ENCODE measurements at regions not wholly inside any gene's neighbourhood (a gene's known extent, or its start where the extent isn't known, plus 50 kb on each side); places are given as distances from the start of the nearest gene placed in this dataset.
A peak's percentile ranks its signal among the peaks of the same experiment; 100 is the strongest.
"Not testable (repeated sequence)": the region's sequence is repeated elsewhere in the genome, so short reads cannot be mapped to it uniquely, and the experiment has no call there.

DNA sequence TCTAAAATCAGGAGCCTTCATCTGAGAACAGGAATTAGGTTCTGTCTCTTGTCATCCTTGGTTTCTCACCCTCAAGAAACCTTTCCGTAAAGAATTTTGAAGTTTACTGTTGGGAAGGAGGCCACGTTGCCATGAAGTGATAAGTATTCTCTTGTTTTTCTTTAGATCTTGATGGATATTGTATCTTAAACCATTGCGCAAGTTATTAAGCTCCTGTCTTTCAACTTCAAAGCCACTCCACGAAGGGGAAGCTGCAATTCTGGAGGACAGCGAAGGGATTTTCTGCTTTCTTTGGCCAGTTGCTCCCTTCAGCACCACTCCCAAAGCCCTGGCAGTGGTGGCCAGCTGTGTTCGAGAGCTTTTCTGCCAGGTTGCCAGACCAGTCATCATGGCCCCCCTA, 198.1 kb upstream of the EXOC2 start:
- no peak for DNase-seq

DNA sequence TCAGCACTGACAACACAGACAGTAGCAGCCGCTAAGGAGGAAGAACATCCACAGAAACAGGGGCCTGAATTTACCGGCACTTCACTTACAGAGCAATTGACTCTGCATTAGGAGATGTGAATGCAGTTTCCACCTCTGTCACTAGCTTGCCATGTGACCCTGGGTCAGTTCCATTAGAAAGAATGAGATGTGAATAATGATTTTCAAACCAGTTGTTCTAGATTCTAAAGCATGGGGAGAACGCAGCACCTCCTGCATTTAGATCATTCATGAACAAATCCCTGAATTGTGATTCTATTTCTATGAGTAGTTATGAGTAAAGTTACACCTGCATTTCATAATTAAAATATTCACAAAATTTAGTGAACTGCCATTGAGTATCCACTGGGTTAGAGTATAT, 197.3 kb upstream of the EXOC2 start:
- no peak for DNase-seq

DNA sequence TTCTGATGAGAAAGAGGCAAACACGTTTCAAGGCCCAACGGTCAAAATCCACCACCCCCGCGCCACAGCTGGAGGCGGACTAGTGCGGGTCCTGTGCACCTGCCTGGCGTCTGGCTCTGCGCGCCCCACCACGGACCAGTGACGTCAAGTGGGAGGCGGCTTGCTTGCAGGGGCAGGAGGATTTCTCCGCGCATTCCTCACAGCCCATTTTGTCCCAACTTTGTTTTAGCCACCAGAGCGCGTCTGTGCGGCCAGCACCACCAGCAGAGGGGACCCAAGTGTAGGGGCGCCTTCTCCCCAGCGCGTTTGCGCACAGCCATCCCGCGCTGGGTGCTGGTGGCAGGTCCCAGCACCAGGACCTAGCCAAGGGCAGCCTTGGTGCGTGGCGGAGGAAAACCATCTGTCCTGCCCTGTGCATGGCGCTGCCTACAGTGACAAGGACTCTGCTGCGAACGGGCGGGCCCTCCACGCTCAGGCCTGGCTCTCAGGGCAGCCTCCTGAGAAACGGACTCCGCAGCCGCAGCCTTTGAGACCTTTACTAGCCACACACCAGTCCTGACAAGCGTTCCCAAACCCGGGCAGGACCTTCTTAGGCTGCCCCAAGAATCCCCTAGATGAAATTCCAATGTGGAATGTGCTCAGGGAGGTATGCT, 194.8 kb upstream of the EXOC2 start:
- no peak for DNase-seq

DNA sequence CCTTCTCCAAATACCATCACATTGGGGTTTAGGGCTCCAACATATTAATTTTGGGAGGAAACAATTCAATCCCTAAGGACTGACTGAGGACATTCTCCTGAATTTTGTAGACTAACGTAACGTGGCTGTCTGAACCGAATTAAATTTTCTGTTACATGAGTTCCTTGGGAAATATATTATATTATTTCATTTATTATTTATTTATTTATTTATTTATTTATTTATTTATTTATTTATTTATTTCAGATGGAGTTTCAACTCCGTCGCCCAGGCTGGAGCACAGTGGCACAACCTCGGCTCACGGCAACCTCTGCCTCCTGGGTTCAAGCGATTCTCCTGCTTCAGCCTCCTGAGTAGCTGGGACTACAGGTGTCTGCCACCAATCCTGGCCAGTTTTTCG, 193.2 kb upstream of the EXOC2 start:
- DNase-seq = not testable (repeated sequence)

DNA sequence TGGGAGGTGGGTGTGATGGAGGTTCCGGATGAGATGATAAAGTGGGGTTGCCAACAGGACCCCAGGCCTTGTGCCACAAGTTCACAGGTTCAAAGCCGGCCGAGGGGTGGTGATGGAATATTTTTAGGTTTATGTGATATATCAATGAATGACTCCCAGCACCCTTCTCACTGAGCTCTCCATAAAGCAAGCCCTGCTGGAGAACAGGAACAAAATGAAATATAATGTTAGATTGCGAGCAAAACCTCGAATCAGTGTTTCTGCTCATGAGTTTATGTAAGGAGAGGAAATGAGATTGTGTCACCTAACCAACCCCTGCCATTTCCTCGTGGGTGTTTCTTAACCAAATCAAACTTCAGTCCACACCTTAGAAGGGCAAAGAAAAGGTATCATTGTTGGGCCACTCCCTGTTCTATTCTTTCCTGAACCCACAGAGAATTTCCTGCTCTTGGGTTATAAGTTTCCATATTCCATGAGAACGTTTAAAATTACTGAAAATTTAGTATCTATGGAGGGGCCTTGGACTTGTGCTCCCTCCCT, 192.2 kb upstream of the EXOC2 start:
- DNase-seq = no peak

DNA sequence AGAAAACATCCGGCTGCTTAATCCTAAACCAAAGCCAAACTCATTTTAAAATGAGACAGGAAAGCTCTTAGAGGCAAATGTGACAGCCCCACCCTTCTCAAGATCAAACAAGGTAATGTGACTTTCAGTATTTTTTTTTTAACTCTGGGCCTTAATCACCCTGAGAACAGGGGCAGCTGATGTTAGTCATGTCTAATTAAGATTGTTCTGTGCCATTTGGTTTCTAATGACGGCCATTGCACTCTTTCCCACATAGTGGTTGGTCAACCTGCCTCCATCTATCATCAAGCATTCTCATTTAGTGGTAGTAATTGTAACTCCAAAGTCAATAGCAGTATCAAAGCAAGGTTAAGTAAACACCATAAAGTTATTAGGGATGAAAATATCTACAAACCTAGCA, 191.6 kb upstream of the EXOC2 start:
- peak; percentile 22 for DNase-seq

DNA sequence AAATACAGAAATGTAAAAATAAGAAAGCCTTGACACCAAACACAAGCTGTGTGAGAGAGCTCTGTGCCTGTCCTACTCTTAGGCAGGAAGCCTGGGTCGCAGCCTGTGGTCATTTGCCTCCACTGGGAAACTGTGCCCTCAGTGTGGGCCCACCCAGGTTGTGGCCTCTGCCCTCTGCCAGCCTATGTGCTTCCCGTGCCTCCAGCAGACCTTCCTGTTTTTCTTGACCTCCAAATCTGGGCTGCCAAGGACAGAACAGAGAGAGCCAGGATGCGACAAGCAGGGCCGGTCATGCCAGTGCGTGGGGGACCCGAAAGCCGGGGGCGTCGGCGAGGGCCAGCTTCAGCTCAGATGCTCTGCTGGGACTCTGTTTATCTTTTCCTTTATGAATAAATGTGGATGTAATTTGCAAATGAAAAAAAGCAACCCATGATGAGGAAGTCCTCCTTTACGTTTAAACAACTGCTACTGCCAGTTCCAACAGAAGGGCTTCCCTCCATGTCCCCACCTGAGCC, 189.2 kb upstream of the EXOC2 start:
- DNase-seq = no peak

DNA sequence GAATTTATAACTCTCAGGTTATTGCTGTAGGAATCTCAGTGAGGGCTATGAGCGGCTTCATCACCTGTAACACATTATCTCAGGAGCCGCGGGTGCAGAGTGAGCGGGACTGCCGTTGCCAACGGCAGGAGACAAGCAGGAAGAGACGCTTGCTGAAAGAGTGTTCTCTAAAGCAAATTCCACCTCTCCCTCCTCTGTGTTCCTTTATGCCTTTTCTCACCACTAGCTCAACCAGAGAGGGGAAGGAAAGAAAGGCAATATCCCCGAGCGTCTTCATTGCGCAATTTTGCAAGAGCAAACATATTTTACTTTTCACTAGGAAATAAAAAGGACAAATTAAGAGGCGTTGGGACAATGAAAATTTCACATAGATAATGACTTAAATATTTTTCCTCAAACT, 185.2 kb upstream of the EXOC2 start:
- DNase-seq = no peak

DNA sequence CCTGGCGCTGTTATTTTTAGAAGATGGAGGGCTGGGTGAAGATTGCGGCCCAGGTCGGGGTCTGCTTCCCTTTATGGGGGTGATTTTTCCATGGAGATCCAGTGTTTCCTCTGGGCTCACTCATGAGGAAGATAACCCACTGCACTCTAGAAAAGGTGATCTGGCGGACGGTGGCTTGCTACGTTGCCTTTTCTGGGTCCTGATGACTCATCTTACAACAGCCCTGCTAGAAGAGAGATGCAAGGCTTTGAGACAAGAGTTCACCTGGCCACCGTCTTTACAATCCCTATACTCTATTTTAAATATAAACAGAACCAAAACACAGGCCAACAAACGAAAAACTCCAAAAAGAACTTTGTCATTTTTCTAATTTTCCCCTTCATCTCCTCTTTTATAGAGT, 182.1 kb upstream of the EXOC2 start:
- DNase-seq = no peak

DNA sequence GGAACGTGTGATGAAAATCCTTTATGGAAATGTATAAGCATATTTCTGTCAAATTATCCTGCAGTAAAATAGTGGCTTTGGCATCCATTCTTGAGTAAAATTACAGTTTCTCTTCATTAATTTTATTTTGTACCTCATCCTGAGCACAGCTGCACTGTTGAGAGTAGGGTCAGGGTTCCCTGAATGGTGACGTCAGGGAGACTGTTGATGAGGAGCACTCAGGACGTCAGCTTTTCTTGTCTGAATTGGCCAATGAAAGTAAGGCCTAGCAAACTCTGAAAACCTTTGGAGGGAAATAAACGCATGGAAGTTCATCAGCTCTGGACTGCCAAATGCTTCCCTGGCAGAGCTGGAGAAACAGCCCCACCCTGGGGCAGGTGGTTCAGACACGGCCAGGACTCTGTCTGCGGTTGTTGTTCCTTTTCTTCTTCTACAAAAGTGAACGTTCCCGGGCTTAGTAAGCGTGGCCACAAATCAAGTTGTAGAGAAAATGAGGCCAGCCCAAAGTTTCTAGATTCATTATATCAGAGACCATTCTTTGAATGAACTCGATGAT, 179.7 kb upstream of the EXOC2 start:
- DNase-seq = no peak

DNA sequence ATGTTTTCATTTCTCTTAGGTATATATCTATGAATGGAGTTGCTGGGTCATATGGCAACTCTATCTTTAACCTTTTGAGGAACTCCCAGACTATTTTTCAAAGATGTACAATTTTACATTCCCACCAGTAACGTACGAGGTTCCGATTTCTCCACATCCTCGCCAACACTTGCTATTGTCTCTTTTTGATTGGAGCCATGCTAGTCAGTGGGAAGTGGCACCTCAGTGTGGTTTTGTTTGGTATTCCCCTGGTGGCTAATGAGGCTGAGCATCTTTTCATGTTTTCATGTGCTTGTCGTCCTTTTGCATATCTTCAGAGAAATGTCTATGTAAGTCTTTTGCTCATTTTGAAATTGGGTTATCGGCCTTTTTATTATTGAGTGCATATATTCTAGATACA, 178.6 kb upstream of the EXOC2 start:
- no peak for DNase-seq

DNA sequence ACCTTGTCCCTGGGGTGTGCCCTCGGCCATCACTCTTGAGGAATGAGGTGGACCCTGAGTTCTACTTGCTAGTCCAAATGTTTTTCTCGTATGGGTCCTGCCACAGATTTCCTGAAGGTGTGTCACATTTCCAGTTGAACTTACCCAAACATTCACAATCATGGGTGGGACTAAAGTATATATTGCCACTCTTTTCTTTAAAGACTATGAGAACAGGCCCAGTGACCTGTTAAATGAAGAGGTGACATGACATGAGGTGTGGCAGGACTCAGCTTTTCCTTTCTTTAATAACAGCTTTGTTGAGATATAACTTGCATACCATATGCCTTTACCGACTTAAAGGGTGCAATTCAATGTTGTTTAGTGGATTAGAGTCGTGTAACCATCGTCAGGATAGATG, 177.2 kb upstream of the EXOC2 start:
- DNase-seq = no peak

DNA sequence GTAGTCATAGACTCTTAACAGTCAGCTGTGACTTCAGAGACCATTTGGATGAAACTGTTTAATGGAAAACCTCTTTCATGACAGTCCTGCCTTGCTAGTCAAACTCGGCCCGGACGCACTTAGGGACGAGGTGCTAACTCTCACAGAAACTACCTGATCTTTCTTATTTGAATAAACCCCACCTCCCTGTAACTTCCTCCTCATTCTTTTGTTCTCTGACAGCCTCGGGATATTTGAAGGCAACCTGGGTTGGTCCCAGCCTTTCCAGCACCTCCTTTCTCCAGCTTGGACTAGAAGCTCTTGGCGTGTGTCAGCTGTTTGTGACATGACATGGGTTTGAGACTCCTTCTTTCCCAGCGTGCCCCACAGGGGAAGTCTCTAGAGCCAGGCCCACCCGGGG, 175.3 kb upstream of the EXOC2 start:
- no peak for DNase-seq

DNA sequence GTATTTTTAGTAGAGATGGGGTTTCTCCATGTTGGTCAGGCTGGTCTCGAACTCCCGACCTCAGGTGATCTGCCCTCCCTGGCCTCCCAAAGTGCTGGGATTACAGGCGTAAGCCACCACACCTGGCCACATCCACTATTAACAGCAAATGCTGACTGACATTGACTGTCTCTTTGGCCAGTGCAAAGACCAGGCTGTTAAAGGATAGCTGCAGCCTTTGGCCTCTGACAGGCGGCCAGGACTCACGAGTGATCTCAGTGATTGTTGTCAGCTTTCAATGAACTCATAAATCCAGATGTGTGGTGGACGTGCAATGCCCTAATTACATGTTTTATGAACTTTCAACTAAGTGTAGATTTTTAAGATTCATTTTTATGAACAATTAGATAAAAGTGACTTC, 174.4 kb upstream of the EXOC2 start:
- DNase-seq = no peak

DNA sequence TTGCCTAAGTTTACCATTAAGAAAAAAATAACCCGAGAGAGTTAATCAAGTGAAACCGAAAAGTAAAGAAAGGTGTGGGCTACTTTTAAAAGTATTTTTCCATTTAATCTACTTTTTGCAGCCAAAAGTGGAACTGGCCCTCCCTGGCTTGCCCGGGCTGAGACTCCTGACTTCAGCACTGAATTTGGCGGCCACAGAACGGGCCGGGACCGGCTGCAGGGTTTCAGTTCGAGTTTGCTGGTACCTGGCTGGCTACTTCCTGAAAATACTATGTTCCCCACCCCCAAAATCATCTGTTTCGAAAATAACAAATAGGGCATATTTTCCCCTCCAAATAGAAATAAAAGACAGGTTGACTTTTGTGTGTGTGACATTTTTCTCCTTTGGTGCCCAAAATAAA, 173.4 kb upstream of the EXOC2 start:
- no peak for DNase-seq

DNA sequence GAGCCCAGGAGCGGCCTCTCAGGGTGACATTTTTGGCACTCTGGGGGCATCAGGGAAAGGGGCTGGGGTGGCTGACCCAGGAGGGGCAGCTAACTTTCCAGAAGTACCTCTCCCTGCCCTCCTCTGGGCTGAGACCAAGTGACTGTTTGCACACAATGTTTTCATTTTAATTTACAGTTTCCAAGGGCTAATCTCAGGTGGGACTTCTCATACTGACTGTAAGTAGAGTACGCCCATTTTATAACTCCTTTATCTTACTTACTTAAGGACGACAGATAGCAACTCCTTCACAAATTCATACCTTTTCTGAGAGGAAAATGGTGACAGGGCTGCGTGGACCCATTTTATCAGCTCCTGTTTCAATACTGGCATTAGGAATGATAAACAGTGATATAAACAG, 172.9 kb upstream of the EXOC2 start:
- DNase-seq = no peak

DNA sequence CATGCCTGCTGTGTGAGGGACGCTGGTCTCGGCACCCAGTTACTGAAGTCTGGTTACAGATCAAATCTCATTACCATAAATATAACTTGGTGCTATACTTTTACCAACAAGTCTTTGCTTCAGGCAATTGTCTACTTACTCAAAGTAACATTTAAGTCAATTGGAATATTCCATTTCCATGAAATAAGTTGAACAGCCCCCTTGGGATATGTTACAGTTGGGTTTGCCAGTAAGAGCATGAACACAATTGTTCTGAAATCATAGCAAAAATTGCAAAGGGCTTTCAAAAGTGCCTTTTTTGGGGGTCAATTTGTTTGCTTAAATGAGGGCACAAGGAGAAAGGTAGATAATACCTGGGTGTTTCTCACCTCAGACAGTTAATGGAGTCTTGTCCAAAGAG, 170.9 kb upstream of the EXOC2 start:
- DNase-seq = no peak

DNA sequence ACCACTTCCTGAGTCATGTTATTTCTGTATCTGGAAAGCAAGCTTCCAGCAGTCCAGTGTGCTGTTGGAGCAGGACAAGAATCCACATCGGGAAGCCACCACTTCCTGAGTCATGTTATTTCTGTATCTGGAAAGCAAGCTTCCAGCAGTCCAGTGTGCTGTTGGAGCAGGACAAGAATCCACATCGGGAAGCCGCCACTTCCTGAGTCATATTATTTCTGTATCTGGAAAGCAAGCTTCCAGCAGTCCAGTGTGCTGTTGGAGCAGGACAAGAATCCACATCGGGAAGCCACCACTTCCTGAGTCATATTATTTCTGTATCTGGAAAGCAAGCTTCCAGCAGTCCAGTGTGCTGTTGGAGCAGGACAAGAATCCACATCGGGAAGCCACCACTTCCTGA, 170.2 kb upstream of the EXOC2 start:
- DNase-seq = not testable (repeated sequence)

DNA sequence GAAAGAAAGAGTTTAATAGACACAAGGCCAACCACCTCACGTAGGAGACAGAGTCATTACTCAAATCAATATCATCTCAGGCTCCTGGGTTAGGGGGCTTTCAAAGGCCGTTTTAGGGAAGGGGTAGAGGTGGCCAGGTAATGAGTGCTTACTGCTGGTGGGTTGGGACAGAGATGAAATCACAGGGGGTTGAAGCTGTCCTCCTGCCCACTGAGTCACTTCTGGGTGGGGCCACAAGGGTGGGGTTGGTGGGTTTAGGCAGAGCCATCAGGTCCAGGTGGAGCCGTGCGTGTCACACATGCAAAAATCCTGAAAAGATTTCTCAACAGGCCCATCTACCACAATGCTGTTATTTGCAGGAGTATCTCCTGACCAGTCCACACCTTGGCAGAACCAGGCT, 167.0 kb upstream of the EXOC2 start:
- DNase-seq = no peak

DNA sequence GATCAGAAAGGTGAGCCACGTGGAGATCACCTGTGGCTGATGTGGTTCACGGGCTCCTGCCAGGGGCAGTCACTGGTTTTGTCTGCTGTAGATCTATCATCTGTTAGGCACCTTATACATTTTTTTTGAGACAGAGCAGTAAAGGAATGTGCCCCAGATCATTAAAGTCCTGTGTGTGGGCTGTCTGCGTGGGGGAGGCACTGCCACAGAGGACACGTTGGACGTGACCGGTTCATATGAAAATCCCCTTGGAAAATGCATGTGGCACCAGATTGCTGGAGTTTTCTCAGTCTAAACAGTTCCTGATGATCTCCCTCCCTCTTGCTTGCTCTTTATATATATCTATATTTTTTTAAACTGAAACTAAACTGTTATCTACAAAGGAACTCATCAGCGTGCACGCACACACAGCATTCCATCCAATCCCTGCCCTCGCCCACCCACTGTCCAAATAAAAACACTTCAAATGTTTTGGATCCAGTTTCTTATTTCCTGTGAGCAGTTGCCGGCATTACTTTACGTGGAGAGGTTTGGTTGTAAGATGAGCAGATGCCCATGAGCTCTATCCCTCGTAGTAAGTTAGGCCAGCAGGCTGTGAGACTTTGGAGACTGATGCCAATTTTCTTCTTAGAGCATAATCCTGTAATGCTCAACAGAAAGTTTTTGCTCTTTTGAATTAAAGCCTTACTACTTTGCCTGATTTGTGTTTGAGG, 161.6 kb upstream of the EXOC2 start:
- DNase-seq = peak; percentile 71

DNA sequence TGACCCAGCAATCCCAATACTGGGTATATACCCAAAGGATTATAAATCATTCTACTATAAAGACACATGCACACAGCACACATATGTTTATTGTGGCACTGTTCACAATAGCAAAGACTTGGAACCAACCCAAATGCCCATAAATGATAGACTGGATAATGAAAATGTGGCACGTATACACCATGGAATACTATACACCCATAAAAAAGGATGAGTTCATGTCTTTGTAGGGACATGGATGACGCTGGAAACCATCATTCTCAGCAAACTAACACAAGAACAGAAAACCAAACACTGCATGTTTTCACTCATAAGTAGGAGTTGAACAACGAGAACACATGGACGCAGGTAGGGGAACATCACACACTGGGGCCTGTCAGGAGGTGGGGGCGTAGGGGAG, 159.3 kb upstream of the EXOC2 start:
- DNase-seq = not testable (repeated sequence)

DNA sequence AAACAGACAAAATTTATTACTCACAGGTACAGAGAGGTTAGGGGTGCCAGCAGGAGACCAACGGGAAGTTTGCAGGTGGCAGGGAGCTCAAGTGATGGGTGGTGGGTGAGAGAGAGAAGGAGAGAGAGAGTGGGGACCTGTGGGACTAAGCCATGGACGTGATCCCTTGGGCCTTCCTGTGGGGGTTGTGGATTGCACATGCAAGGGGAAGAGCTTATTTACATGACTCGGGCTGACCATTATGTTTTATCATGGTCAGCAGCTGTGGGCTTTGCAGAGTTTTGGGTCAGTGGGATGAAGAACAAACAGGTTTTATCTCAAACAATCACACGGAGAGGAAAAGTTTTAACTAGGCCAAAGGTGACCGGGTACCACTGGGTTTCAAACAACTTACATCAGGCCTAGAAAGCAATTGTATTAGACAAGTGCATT, 156.2 kb upstream of the EXOC2 start:
- no peak for DNase-seq

DNA sequence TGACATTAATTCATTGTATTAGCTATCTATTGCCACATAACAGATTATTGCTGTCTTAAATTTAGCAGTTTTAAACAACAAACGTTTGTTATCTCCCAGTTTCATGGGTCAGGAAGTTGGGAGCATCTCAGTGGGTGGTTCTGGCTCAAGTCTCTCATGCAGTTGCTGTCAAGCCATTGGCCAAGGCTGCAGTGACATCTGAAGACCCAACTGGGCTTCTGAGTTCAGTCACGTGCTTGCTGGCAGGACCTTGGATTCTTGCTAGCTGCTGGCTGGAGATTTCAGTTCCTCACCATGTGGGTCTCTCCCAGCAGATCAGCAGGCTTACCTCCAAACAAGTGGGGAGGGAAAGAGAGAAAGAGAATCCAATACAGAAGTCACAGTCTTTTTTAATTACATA, 152.6 kb upstream of the EXOC2 start:
- no peak for DNase-seq

DNA sequence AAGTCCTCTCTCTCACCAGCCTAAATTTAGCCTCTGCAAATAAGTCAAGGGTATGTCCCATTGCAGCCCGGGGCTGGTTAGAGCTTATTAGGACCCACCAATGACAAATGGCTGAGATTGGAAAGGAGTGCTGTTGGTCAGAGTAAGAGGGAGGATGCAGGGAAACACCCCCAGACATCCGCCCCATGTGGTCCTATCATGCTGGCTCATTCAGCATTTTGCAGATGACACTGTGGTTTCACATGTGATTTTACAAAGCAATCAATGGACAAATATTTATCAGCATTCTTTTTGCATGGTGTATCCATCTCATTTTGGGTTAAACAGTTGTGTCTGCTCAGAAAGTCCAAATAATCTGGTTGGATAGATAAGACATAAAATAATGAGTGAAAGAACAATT, 152.2 kb upstream of the EXOC2 start:
- DNase-seq = no peak

All from tongue (tissue), 1 donor.